ENCODE measurements at regions not wholly inside any gene's neighbourhood (a gene's known extent, or its start where the extent isn't known, plus 50 kb on each side); places are given as distances from the start of the nearest gene placed in this dataset.

DNA sequence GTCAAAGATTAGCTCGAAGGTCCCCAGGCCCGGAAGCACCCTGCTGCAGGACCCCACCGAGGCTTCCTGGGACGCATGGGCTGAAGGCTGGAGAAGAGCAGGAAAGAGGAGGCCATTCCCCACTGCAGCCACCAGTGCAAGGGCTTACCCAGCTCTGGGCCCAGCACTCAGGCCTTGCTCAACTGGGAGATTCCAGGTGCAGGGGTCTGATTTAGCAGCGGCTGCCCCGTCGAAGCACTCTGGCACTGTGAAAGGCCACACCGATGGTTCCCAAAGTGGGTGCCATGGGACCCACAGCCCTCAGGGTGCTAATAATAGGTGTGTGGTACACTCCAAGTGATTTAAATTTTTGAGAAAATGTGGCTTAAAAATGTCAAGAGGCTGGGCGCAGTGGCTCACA is 130.9 kb downstream of the OAT start:
- Histone ChIP-seq H3K27ac (ENCODE audit: extremely low read depth, low read depth, low read length) (no peak overlapping the region), H3K9me3 (ENCODE audit: control insufficient read depth, insufficient read depth, low read depth, low read length) (no peaks in the 10 kb centered on the region), H3K36me3 (ENCODE audit: control insufficient read depth in 2 of 2, insufficient read depth in 1 of 2, low read length in 2 of 2) (no peaks in the 10 kb centered on the region), H3K4me3 (ENCODE audit: low read depth, low read length) (no peak overlapping the region), H3K4me1 (ENCODE audit: control insufficient read depth, insufficient read depth, low read length) (no peaks in the 10 kb centered on the region)
- ChIA-PET CTCF (no interaction called here), POLR2A (no interaction called here)
- TF ChIP-seq IKZF3 (tag by site-specific recombination; IDR thresholded peaks at IDR 0.05) (no peak), ZNF626 (tag by site-specific recombination; IDR thresholded peaks at IDR 0.05) (no peak), ZNF660 (tag by site-specific recombination; IDR thresholded peaks at IDR 0.05) (no peak), ZNF792 (tag by site-specific recombination; IDR thresholded peaks at IDR 0.05) (no peak), ZNF596 (tag by site-specific recombination; IDR thresholded peaks at IDR 0.05) (no peak), ZNF292 (tag by site-specific recombination; IDR thresholded peaks at IDR 0.05; ENCODE audit: borderline replicate concordance, low read depth) (no peak), ZNF416 (tag by site-specific recombination; IDR thresholded peaks at IDR 0.05) (no peak), ZSCAN23 (tag by site-specific recombination; IDR thresholded peaks at IDR 0.05) (no peak), KLF10 (tag by site-specific recombination; IDR thresholded peaks at IDR 0.05) (no peak), ZNF791 (tag by site-specific recombination; IDR thresholded peaks at IDR 0.05) (no peak), ZXDB (tag by site-specific recombination; IDR thresholded peaks at IDR 0.05) (no peak), ZNF335 (tag by site-specific recombination; conservative IDR thresholded peaks at IDR 0.05) (no peak), ZNF585B (tag by site-specific recombination; IDR thresholded peaks at IDR 0.05) (no peak), TRIM28 (IDR thresholded peaks at IDR 0.05; ENCODE audit: borderline replicate concordance, low read length) (no peak)
- TF ChIP-seq, protein P1, sequence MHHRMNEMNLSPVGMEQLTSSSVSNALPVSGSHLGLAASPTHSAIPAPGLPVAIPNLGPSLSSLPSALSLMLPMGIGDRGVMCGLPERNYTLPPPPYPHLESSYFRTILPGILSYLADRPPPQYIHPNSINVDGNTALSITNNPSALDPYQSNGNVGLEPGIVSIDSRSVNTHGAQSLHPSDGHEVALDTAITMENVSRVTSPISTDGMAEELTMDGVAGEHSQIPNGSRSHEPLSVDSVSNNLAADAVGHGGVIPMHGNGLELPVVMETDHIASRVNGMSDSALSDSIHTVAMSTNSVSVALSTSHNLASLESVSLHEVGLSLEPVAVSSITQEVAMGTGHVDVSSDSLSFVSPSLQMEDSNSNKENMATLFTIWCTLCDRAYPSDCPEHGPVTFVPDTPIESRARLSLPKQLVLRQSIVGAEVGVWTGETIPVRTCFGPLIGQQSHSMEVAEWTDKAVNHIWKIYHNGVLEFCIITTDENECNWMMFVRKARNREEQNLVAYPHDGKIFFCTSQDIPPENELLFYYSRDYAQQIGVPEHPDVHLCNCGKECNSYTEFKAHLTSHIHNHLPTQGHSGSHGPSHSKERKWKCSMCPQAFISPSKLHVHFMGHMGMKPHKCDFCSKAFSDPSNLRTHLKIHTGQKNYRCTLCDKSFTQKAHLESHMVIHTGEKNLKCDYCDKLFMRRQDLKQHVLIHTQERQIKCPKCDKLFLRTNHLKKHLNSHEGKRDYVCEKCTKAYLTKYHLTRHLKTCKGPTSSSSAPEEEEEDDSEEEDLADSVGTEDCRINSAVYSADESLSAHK (tag by site-specific recombination; IDR thresholded peaks at IDR 0.05): no peak
- TF ChIP-seq, protein P2, sequence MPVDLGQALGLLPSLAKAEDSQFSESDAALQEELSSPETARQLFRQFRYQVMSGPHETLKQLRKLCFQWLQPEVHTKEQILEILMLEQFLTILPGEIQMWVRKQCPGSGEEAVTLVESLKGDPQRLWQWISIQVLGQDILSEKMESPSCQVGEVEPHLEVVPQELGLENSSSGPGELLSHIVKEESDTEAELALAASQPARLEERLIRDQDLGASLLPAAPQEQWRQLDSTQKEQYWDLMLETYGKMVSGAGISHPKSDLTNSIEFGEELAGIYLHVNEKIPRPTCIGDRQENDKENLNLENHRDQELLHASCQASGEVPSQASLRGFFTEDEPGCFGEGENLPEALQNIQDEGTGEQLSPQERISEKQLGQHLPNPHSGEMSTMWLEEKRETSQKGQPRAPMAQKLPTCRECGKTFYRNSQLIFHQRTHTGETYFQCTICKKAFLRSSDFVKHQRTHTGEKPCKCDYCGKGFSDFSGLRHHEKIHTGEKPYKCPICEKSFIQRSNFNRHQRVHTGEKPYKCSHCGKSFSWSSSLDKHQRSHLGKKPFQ (tag by site-specific recombination; IDR thresholded peaks at IDR 0.05): no peak

DNA sequence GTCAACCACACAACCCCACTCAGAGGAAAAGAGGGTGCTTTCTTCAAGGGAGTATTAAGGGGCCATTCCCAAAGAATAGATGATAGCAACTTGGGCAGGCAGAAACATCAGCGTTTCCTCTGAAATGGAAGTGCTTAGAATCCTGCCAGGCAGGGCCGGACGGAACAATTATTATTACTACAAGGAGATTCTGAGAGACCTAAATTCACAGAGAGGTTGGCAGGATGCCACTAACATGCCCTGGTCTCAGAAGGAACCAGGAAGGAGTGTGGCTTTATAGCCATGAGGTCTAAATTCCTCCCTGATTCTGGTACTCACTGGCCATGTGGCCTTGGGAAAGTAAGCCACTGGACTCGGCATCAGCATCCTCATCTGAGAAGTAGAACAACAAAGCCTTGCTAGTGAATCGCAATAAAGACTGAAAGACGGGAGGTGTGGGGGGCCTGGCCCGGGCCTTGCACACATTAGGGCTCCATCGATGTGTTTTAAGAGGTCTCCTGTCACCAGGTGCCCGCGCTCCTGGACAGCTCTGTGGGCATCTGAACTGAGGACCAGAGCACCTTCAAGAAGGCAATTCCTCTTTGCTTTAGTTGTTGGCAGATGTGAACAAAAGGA is 131.5 kb downstream of the OAT start:
- H3K4me1 ChIP-seq (ENCODE audit: control insufficient read depth, insufficient read depth, low read length): no peaks in the 10 kb centered on the region
- H3K9me3 ChIP-seq (ENCODE audit: control insufficient read depth, insufficient read depth, low read depth, low read length): no peaks in the 10 kb centered on the region
- POLR2A ChIA-PET: no interaction called here
- H3K4me3 ChIP-seq (ENCODE audit: low read depth, low read length): no peak overlapping the region
- no peak overlapping the region for H3K27ac ChIP-seq (ENCODE audit: extremely low read depth, low read depth, low read length)
- CTCF ChIA-PET: no interaction called here
- H3K36me3 ChIP-seq (ENCODE audit: control insufficient read depth in 2 of 2, insufficient read depth in 1 of 2, low read length in 2 of 2): no peaks in the 10 kb centered on the region
- TF ChIP-seq ZNF211 (tag by site-specific recombination; IDR thresholded peaks at IDR 0.05; ENCODE audit: low read depth) (no peak), ZNF555 (tag by site-specific recombination; conservative IDR thresholded peaks at IDR 0.05) (no peak), ZNF624 (tag by site-specific recombination; IDR thresholded peaks at IDR 0.05) (no peak), KLF10 (tag by site-specific recombination; IDR thresholded peaks at IDR 0.05) (no peak), KLF8 (tag by site-specific recombination; IDR thresholded peaks at IDR 0.05) (no peak), ZNF133 (tag by site-specific recombination; IDR thresholded peaks at IDR 0.05) (no peak), GLIS2 (tag by site-specific recombination; IDR thresholded peaks at IDR 0.05) (no peak), KLF9 (tag by site-specific recombination; IDR thresholded peaks at IDR 0.05; ENCODE audit: low read depth) (no peak), ZNF302 (tag by site-specific recombination; IDR thresholded peaks at IDR 0.05; ENCODE audit: low read depth) (no peak)
- TF ChIP-seq, protein P3, sequence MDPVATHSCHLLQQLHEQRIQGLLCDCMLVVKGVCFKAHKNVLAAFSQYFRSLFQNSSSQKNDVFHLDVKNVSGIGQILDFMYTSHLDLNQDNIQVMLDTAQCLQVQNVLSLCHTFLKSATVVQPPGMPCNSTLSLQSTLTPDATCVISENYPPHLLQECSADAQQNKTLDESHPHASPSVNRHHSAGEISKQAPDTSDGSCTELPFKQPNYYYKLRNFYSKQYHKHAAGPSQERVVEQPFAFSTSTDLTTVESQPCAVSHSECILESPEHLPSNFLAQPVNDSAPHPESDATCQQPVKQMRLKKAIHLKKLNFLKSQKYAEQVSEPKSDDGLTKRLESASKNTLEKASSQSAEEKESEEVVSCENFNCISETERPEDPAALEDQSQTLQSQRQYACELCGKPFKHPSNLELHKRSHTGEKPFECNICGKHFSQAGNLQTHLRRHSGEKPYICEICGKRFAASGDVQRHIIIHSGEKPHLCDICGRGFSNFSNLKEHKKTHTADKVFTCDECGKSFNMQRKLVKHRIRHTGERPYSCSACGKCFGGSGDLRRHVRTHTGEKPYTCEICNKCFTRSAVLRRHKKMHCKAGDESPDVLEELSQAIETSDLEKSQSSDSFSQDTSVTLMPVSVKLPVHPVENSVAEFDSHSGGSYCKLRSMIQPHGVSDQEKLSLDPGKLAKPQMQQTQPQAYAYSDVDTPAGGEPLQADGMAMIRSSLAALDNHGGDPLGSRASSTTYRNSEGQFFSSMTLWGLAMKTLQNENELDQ (tag by site-specific recombination; IDR thresholded peaks at IDR 0.05; ENCODE audit: low read depth): no peak
- TF ChIP-seq, protein P4, sequence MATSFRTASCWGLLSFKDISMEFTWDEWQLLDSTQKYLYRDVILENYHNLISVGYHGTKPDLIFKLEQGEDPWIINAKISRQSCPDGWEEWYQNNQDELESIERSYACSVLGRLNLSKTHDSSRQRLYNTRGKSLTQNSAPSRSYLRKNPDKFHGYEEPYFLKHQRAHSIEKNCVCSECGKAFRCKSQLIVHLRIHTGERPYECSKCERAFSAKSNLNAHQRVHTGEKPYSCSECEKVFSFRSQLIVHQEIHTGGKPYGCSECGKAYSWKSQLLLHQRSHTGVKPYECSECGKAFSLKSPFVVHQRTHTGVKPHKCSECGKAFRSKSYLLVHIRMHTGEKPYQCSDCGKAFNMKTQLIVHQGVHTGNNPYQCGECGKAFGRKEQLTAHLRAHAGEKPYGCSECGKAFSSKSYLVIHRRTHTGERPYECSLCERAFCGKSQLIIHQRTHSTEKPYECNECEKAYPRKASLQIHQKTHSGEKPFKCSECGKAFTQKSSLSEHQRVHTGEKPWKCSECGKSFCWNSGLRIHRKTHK (tag by site-specific recombination; IDR thresholded peaks at IDR 0.05): no peak

Data from HEK293 (cell line).